ENCODE measurements at regions not wholly inside any gene's neighbourhood (a gene's known extent, or its start where the extent isn't known, plus 50 kb on each side); places are given as distances from the start of the nearest gene placed in this dataset.

DNA sequence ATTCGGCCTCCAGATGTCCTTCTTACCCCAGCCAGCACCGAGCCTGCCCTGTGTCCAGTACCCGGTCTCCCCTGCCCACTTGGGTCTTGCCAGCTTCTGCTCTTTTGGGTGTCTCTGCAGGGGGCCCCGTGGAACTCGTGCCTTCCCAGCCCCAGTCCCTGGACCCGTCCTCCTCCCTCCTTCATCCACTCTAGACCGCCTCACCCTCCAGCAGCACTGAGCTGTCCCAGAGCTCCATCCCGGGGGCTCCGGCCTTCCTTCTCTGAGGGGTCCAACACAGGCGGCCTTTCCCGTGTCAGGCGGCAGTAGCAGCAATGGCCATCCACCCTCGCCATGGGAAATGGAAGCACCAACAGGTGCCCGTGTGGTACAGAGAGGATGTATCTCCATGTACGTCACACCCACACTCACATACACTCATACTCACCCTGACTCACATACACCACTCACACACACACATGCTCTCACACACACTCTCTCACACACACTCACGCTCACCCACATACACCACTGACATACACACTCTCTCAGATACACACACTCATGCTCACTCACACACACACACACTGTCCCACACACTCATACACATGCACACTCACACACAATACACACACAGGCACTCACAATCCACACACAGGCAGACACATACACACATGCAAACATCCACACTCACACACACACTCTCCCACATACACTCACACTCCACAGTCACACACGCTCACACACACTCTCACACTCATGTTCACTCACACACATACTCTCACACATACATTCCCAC lies 827.5 kb upstream of the SALL3 start:
- DNase-seq (ENCODE audit: low read depth) = no peak

DNA sequence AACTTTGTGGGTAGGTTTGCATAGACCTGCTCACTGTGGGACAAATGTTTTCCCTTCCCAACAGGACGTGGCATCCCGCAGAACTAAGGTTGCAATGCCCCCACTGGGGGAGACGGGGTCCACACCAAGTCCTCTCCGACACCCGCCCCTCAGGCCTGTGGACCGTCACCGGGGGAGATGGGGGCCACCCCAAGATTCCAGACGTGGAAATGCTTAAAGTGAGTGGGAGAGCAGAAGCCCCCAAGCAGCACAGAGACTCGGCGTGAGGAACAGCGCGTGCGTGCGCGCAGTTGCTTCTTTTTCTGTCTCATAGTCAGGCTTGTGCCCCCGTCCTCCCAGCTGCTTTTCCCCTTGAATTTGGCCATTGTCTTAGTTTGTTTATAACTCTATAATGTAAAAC lies 826.3 kb upstream of the SALL3 start:
- DNase-seq (ENCODE audit: low read depth) = no peak

- no peak for DNase-seq (ENCODE audit: low read depth)
These were observed 825.2 kb upstream of the SALL3 start for GRCh38 chr18:78154444-78154843.

GRCh38 chr18:78154853-78155252 lies 824.8 kb upstream of the SALL3 start:
- DNase-seq (ENCODE audit: low read depth) = no peak

DNA sequence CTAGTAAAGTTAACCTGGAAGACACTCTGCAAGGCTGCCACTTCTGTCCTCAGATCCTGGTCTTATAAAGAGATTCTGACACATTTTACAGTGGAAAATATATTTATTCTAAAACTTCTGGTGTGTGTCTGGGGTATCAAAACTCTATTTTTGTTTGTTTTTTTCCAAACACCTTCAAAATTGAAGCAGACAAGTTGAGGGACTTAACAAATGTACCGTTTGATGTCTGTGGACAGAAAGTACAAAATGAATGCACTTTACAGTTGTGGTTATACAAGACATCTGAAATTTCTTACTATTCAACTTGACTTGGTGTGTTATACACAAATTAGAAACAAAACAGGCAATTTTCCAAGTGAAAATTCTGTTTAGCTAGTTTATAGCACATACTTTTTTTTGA lies 823.2 kb upstream of the SALL3 start:
- no peak for DNase-seq (ENCODE audit: low read depth)

- DNase-seq (ENCODE audit: low read depth) = no peak
These were observed 820.7 kb upstream of the SALL3 start for GRCh38 chr18:78158943-78159342.

DNA sequence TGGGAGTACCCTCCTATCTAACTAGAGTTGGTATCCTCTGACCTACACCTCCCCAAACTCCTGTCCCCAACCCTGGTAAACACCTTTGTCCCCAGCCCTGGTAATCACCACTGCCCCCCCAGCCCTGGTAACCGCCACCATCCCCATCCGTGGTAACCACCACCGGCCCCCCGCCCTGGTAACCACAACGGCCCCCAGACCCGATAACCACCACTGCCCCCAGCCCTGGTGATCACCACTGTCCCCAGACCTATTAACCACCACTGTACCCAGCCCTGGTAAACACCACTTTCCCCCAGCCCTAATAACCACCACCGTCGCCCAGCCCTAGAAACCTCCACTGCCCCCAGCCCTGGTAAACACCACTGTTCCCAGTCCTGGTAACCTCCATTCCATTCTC lies 820.2 kb upstream of the SALL3 start:
- no peak for DNase-seq (ENCODE audit: low read depth)

DNA sequence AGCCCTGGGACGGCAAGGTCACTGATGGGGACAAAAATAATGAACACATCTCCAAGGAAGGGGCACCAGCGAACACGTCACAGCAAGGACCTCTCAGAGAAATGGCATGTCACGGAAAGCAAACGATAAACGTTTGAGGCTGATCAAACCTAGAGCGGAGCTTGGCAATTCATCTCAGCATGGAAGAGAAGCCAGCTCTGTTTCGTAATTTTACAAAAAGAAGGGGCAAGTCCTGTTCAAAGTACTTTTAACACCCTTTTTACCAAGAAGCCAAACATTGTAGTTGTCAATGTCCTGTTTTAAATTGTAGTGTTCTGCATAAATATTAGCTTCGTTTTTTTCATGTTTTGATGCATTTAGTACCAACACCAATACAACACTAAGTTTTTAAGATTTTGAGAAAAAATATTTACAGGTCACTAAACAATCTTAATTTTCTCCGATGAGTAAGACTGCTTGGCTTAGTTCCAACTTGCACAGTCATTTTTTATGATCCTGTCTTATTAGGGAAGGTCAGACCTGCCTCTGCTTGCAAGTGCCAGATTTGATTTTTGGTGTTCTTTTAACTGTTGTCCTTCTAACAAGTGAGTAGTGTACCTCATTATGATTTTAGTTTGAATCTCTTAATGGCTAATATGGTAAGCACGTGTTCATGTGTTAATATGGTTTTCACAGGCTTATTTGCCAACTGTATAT lies 818.5 kb upstream of the SALL3 start:
- DNase-seq (ENCODE audit: low read depth) = no peak

- DNase-seq (ENCODE audit: low read depth) = no peak
These were observed 814.1 kb upstream of the SALL3 start for GRCh38 chr18:78165525-78165924.

DNA sequence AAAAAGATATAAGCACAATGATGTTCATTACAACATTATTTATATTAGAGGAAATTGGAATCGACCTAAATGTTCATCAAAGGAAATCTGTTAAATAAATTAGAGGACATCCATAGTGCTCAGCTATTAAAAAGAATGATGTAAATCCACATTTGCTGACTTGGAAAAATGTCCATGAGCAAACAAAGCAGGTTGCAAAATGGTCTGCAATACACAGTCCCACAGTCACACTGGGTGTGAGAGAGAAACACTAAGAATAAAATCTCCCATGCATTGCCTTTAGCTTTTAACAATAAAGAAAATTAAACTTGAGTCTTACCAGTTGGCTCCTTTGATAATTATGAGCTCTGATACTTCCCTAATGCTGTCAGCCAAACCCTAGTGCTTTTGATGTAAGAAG lies 811.1 kb upstream of the SALL3 start:
- DNase-seq (ENCODE audit: low read depth) = no peak

DNA sequence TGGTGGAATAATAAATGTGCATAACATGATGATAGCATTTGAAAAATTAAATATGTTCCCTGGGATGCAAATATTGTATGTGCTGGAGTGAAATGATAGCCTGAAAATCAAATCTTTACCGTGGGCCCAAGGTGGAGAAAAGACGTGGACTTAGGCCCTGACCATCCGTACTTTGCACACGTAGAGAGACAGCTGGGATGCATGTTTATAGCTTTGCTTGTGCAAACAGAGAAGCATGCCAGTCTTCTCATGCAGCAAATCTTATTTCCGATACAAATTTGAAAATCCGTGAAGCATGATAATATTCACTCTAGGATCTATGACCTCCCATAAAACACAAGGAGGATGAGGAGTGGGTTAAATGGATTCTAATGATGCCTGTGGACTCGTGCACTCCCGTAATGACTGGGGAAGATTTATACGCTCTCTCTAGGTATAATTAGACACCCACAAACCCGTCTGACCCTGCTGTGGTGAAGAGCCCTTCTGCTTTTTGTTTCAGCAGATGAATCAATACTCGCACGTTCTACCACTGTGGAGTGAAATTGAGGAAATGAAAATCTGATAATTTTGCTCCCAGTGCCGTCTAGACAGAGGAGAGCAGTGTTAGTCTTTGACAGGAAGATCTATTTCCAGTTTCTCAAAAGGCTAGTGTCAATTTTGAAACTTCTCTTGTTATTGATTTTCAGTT lies 810.3 kb upstream of the SALL3 start:
- no peak for DNase-seq (ENCODE audit: low read depth)

DNA sequence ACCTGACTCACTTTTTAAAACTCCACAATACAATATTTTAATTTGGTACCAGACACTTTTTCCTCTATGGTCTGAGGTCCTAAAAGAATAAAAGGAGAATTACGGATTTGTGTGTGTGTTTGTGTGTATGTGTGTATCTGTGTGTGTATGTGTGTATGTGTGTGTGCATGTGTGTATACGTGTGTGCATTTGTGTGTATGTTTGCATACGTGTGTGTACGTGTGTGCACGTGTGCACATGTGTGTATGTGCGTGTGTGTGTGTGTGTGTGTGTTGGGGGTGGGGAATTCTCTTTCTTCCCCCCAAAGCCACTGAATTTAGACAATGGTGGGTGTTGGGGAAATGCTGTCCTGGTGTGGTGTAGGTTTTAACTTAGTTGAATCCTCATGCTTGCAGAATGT lies 807.7 kb upstream of the SALL3 start:
- no peak for DNase-seq (ENCODE audit: low read depth)

GRCh38 chr18:78174737-78175136 lies 804.9 kb upstream of the SALL3 start:
- DNase-seq (ENCODE audit: low read depth) = no peak

DNA sequence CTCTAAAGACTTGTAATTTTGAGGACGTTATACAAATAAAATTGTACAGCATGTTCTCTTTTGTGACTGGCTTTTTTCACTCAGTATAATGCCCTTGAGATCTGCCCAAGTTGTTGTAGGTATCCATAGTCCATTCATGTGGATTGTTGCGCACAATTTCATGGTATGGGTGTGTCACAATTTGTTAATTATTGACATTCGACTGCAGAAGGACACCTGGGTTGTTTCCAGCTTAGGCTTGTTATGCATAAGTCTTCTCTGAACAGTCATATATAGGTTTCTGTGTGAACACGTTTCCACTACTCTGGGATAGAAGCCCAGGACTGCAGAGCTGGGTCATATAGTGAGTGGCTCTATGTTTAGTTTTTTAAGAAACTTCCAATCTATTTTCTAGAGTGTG lies 800.8 kb upstream of the SALL3 start:
- no peak for DNase-seq (ENCODE audit: low read depth)

DNA sequence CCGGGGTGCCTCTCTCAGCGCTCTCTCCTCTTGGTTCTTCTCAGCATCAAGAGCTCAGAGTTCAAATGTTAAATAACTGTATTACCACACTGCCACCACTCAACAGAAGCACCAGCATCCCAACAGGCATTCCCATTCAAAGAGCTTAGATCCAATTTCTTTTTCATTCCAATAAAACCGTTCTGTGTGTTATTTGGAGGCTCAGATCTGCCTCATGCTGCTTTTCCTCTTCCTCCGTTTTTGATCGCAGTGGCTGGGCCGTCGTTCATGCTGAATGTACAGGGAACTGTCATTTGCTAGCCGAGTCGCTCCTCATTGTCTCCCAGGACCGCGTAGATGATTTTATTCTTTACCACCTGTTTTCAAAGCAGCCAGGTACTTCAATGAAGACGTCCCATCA lies 798.9 kb upstream of the SALL3 start:
- DNase-seq (ENCODE audit: low read depth) = no peak

DNA sequence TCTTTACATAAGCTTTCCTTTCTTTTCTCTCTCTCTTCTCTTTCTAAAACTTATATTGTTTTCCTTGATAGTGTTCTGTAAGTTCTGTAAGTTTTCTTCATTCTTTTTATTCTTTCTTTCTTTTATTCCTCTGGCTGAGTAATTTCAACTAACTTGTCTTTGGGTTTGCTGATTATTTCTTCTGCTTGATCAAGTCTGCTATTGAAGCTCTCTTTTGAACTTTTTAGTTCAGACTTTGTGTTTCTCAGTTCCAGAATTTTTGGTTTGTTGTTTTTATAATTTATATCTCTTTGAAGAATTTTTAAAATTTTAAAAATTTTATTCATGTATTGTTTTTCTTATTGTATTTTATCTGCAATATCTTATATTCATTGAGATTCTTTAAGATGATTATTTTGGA lies 795.8 kb upstream of the SALL3 start:
- DNase-seq (ENCODE audit: low read depth) = no peak

GRCh38 chr18:78191276-78191675 lies 788.3 kb upstream of the SALL3 start:
- DNase-seq (ENCODE audit: low read depth) = no peak

DNA sequence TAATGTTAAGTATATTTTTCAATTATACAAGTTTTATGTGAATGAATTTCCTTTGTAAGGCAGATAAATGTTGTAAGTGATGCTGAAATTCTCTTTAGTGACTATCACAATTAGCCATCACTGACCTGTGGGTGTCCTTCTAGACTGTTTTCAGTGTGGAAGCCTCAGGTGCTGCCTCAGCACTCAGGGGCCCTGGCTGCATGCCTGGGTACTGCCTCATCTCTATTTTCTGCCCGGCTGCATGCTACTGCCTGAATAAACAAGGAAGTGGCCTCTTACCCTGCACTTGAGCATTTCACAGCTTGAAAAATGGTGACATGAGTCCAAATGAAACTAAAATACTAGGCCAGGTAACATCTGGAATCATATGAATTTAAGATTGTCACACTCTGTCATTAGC lies 787.6 kb upstream of the SALL3 start:
- no peak for DNase-seq (ENCODE audit: low read depth)

DNA sequence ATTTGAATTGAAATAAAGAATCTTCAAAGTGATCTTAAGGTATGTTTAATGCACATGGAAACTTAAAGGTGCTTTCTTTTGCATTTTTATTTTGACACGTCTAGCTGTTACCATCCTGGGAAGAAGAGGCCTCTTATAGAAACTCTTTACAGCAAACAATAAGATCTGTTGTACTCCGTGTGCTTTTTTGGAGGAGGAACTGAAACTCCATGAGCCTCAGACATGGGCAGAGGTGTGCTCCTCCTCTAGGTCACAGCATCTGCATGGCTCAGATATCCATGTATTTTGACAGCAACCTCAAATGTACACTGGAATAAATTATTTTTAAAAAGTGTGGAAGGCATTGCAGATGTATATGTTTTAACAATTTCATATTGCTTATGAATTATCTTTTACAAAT lies 783.3 kb upstream of the SALL3 start:
- no peak for DNase-seq (ENCODE audit: low read depth)

GRCh38 chr18:78199002-78199401 lies 780.6 kb upstream of the SALL3 start:
- DNase-seq (ENCODE audit: low read depth) = no peak

- DNase-seq (ENCODE audit: low read depth) = no peak
These were observed 780.0 kb upstream of the SALL3 start for GRCh38 chr18:78199611-78200010.

DNA sequence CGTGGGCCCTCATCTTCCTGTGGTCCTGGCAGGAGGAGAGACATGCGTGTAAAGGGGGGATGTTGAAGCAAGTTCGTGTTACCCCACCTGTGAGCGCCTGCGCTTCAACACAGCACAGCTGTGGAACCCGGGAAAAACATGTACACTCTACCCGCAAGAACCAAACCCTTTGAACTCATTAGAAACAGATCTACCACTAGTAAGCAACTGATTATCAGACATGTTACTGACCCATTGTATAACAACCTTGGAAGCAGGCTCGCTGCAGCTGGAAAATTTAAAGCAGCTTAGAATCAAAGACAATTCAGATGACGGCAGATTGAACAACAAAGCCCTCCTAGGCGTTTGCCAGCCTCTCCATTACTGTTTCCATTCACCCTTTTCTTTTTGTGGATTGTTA lies 771.7 kb upstream of the SALL3 start:
- no peak for DNase-seq (ENCODE audit: low read depth)

DNA sequence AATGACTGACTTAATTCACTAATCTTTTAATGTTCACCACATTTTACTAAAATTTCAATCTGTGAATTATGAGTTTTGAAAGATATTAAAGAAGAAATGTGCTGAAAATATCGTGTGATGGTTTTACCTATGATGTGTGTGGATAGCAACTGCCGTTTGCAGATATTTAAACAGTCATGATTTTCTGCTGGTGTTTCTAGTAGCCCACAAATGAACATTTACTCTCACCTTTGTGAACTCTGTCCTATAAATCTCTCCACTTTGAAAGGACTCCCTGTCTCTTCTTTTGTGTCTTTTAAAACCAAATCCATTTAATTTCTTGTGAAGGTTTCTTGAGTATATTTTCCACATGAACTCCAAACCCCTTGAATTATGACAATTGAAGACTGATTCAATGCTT lies 771.2 kb upstream of the SALL3 start:
- DNase-seq (ENCODE audit: low read depth) = no peak
